Lower lobe of right lung (tissue), 2 donors: ENCODE measurements at regions not wholly inside any gene's neighbourhood (a gene's known extent, or its start where the extent isn't known, plus 50 kb on each side); places are given as distances from the start of the nearest gene placed in this dataset.

Source experiments
- ATAC-seq, 2 donors: fragments of 200-7000 bp; cut with Tn5 transposase; one replicate each; pipeline ENCODE4 v1.9.1; 2020 to 2022; ENCODE audit warnings: mild to moderate bottlenecking in 2 of 2, moderate library complexity in 2 of 2
- DNase-seq: peaks from one replicate; pipeline ENCODE4 v3.0.0-alpha.2; 2020
- H3K27ac ChIP-seq: fragments of 200-600 bp; one replicate; pipeline ENCODE4 v1.8.0; 2022
- H3K27me3 ChIP-seq: fragments of 200-600 bp; one replicate; pipeline ENCODE4 v1.8.0; 2022; ENCODE audit warnings: low read depth
- H3K36me3 ChIP-seq: fragments of 200-600 bp; one replicate; pipeline ENCODE4 v1.8.0; 2022; ENCODE audit warnings: mild to moderate bottlenecking
- H3K4me1 ChIP-seq: fragments of 200-600 bp; one replicate; pipeline ENCODE4 v1.8.0; 2022
- H3K4me3 ChIP-seq: fragments of 200-600 bp; one replicate; pipeline ENCODE4 v1.8.0; 2022; ENCODE audit warnings: mild to moderate bottlenecking
- H3K9me3 ChIP-seq: fragments of 200-600 bp; one replicate; pipeline ENCODE4 v1.8.0; 2022
- CTCF ChIP-seq: fragments of 200-600 bp; IDR thresholded peaks from one replicate; pipeline ENCODE4 v1.8.0; 2022; ENCODE audit warnings: antibody characterized with exemption, mild to moderate bottlenecking
- intact Hi-C: fragments of 100-400 bp; cut with DNase I; formaldehyde crosslinking; loops from one replicate; pipeline ENCODE4 v1.11.0; 2022
- donor health status: DM: no; HTN: yes; CAD: no; lungs with severe emphysema.

GRCh38 chr2:215808194-215808593 is 205.2 kb downstream of the MREG start:
- no peak overlapping the region for H3K27ac ChIP-seq
- intact Hi-C loops = no loop called here
- ATAC-seq (no peak), DNase-seq (no peak)
- TF ChIP-seq CTCF = no peak
- peaks cover 14% of the 10 kb centered on the region for H3K4me1 ChIP-seq
- no peaks in the 10 kb centered on the region for H3K36me3 ChIP-seq
- no peak overlapping the region for H3K4me3 ChIP-seq
- no peaks in the 10 kb centered on the region for H3K9me3 ChIP-seq
- no peaks in the 10 kb centered on the region for H3K27me3 ChIP-seq

- DNase-seq (no peak), ATAC-seq (no peak)
- no peak overlapping the region for H3K27ac ChIP-seq
- no peak for TF ChIP-seq CTCF
- H3K4me3 ChIP-seq = no peak overlapping the region
- H3K9me3 ChIP-seq = peaks cover 4% of the 10 kb centered on the region
- intact Hi-C loops = no loop called here
- H3K27me3 ChIP-seq = no peaks in the 10 kb centered on the region
- H3K36me3 ChIP-seq = no peaks in the 10 kb centered on the region
- H3K4me1 ChIP-seq = no peaks in the 10 kb centered on the region
Measured at GRCh38 chr2:215805493-215805892, 207.9 kb downstream of the MREG start.

GRCh38 chr2:215803150-215803549 is 210.2 kb downstream of the MREG start:
- H3K9me3 ChIP-seq = peaks cover 4% of the 10 kb centered on the region
- intact Hi-C loops = no loop called here
- no peak for ATAC-seq

GRCh38 chr2:215799194-215799593 is 214.2 kb downstream of the MREG start:
- Histone ChIP-seq H3K27me3 (no peaks in the 10 kb centered on the region), H3K9me3 (peaks cover 4% of the 10 kb centered on the region), H3K36me3 (no peaks in the 10 kb centered on the region), H3K4me3 (no peak overlapping the region), H3K4me1 (peaks cover 19% of the 10 kb centered on the region), H3K27ac (no peak overlapping the region)
- no peak for TF ChIP-seq CTCF
- intact Hi-C loops = no loop called here
- DNase-seq = no peak
- ATAC-seq = no peak

More at GRCh38 chr2:215803150-215803549, 210.2 kb downstream of the MREG start:
- no peaks in the 10 kb centered on the region for H3K4me1 ChIP-seq
- H3K36me3 ChIP-seq = no peaks in the 10 kb centered on the region
- no peak overlapping the region for H3K4me3 ChIP-seq
- no peak overlapping the region for H3K27ac ChIP-seq
- no peaks in the 10 kb centered on the region for H3K27me3 ChIP-seq
- TF ChIP-seq CTCF = no peak
- no peak for DNase-seq

GRCh38 chr2:215797676-215798075 is 215.7 kb downstream of the MREG start:
- no peak overlapping the region for H3K27ac ChIP-seq
- no peak for ATAC-seq
- H3K4me3 ChIP-seq = no peak overlapping the region
- peaks cover 4% of the 10 kb centered on the region for H3K9me3 ChIP-seq
- TF ChIP-seq CTCF = no peak
- DNase-seq = no peak
- H3K27me3 ChIP-seq = no peaks in the 10 kb centered on the region
- intact Hi-C loops = no loop called here
- H3K4me1 ChIP-seq = peaks cover 29% of the 10 kb centered on the region
- H3K36me3 ChIP-seq = no peaks in the 10 kb centered on the region
